ENCODE measurements at regions not wholly inside any gene's neighbourhood (a gene's known extent, or its start where the extent isn't known, plus 50 kb on each side); places are given as distances from the start of the nearest gene placed in this dataset.

- TF ChIP-seq CTCF (IDR thresholded peaks at IDR 0.05; ENCODE audit: poor library complexity, severe bottlenecking): no peak
- TF ChIP-seq TAF1 (IDR thresholded peaks at IDR 0.05; ENCODE audit: low read depth): no peak
- TF ChIP-seq EP300 (conservative IDR thresholded peaks at IDR 0.05; ENCODE audit: poor library complexity, severe bottlenecking): no peak
- TF ChIP-seq POLR2AphosphoS5 (IDR thresholded peaks at IDR 0.05): no peak
- no peak for TF ChIP-seq EZH2 (IDR thresholded peaks at IDR 0.05; ENCODE audit: borderline replicate concordance, insufficient read depth, low read length, poor library complexity, severe bottlenecking)
- TF ChIP-seq REST (IDR thresholded peaks at IDR 0.05; ENCODE audit: borderline replicate concordance): no peak
- TF ChIP-seq RAD21 (conservative IDR thresholded peaks at IDR 0.05): no peak
Measured at GRCh38 chr6:104068281-104068680, 791.4 kb downstream of the HACE1 start.
